ENCODE measurements at regions not wholly inside any gene's neighbourhood (a gene's known extent, or its start where the extent isn't known, plus 50 kb on each side); places are given as distances from the start of the nearest gene placed in this dataset.
"Not testable (repeated sequence)": the region's sequence is repeated elsewhere in the genome, so short reads cannot be mapped to it uniquely, and the experiment has no call there.

GRCh38 chr3:110933821-110934426, 137.7 kb upstream of the NECTIN3 start:
- DNase-seq (ENCODE audit: low read depth, low spot score): no peak

- DNase-seq (ENCODE audit: low read depth, low spot score): no peak
Observed at GRCh38 chr3:110938629-110939028, 133.0 kb upstream of the NECTIN3 start.

- no peak for DNase-seq (ENCODE audit: low read depth, low spot score)
Observed at GRCh38 chr3:110940055-110940454, 131.6 kb upstream of the NECTIN3 start.

GRCh38 chr3:110944782-110945181, 126.8 kb upstream of the NECTIN3 start:
- no peak for DNase-seq (ENCODE audit: low read depth, low spot score)

- no peak for DNase-seq (ENCODE audit: low read depth, low spot score)
Observed at GRCh38 chr3:110946810-110947209, 124.8 kb upstream of the NECTIN3 start.

GRCh38 chr3:110949194-110949593, 122.4 kb upstream of the NECTIN3 start:
- DNase-seq (ENCODE audit: low read depth, low spot score): not testable (repeated sequence)

GRCh38 chr3:110955301-110955880, 116.2 kb upstream of the NECTIN3 start:
- DNase-seq (ENCODE audit: low read depth, low spot score): no peak

GRCh38 chr3:110956081-110956480, 115.5 kb upstream of the NECTIN3 start:
- DNase-seq (ENCODE audit: low read depth, low spot score): no peak

- no peak for DNase-seq (ENCODE audit: low read depth, low spot score)
Observed at GRCh38 chr3:110957247-110958025, 114.2 kb upstream of the NECTIN3 start.

GRCh38 chr3:110958313-110959147, 113.1 kb upstream of the NECTIN3 start:
- no peak for DNase-seq (ENCODE audit: low read depth, low spot score)

- no peak for DNase-seq (ENCODE audit: low read depth, low spot score)
Observed at GRCh38 chr3:110965976-110966375, 105.6 kb upstream of the NECTIN3 start.

GRCh38 chr3:110966966-110967663, 104.5 kb upstream of the NECTIN3 start:
- no peak for DNase-seq (ENCODE audit: low read depth, low spot score)

- DNase-seq (ENCODE audit: low read depth, low spot score): no peak
Observed at GRCh38 chr3:110968076-110968475, 103.5 kb upstream of the NECTIN3 start.

GRCh38 chr3:110969229-110970211, 102.1 kb upstream of the NECTIN3 start:
- DNase-seq (ENCODE audit: low read depth, low spot score): no peak

- no peak for DNase-seq (ENCODE audit: low read depth, low spot score)
Observed at GRCh38 chr3:110971010-110971601, 100.5 kb upstream of the NECTIN3 start.

GRCh38 chr3:110973263-110973895, 98.2 kb upstream of the NECTIN3 start:
- DNase-seq (ENCODE audit: low read depth, low spot score): no peak

GRCh38 chr3:110974902-110975301, 96.7 kb upstream of the NECTIN3 start:
- DNase-seq (ENCODE audit: low read depth, low spot score): no peak

GRCh38 chr3:110984456-110985250, 87.0 kb upstream of the NECTIN3 start:
- no peak for DNase-seq (ENCODE audit: low read depth, low spot score)

All from activated CD4-positive, CD25-positive, alpha-beta regulatory T cell treated with anti-CD3 and anti-CD28 coated beads, Interleukin-2, amount 50 U/mL, for 16 hours (primary cell).